Stimulated activated CD4-positive, alpha-beta T cell treated with anti-CD3 and anti-CD28 coated beads, TNF-alpha, amount 100 ng/mL, for 4 hours (primary cell): ENCODE measurements at regions not wholly inside any gene's neighbourhood (a gene's known extent, or its start where the extent isn't known, plus 50 kb on each side); places are given as distances from the start of the nearest gene placed in this dataset.
"Not testable (repeated sequence)": the region's sequence is repeated elsewhere in the genome, so short reads cannot be mapped to it uniquely, and the experiment has no call there.

Experiments used
- DNase-seq, 3 experiments: peaks; one replicate each; pipeline ENCODE4 v3.0.0-alpha.2; 2020; ENCODE audit warnings: low read depth in 3 of 3

DNA sequence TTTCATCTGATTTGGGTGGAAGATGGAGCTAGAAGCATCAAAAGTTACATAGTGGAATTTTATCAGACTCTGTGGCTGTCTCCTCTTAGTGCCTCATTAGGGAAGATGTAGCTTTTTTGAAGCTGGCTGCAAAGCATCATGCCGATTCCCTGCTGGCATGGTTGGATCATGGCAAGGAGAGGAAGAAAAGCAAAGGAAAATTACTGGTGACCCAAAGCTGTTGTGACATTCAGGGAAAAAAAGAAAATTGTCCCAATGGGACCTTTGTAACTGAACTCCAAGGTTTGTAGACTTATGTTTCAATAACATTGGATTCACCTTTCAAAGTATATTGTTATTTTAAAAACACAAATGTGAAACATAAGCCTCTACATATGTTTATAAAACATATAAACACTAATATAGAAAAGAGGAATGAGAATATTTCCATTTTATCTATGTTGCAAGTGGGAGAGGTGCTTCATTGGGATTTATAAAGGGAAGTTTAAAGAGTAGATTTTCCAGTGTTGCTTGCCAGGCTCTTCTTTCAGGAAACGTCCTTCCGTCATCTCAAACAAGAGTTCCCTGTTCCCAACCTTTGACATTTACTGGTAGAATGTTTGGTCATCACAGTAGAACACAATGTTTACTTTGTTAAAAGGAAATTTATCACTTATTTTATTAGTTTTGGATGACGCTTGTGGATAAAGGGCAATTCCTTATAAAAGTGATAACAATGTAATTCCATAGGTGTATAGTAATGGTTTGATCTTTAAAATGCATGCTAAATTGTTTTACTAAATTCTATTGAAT lies 190.1 kb upstream of the GPRIN3 start:
- no peak for DNase-seq

- DNase-seq, result no peak
Observed at GRCh38 chr4:89496851-89497250, 189.3 kb upstream of the GPRIN3 start.

GRCh38 chr4:89493367-89493766 lies 185.8 kb upstream of the GPRIN3 start:
- no peak for DNase-seq

GRCh38 chr4:89492581-89493071 lies 185.0 kb upstream of the GPRIN3 start:
- DNase-seq, result no peak

DNA sequence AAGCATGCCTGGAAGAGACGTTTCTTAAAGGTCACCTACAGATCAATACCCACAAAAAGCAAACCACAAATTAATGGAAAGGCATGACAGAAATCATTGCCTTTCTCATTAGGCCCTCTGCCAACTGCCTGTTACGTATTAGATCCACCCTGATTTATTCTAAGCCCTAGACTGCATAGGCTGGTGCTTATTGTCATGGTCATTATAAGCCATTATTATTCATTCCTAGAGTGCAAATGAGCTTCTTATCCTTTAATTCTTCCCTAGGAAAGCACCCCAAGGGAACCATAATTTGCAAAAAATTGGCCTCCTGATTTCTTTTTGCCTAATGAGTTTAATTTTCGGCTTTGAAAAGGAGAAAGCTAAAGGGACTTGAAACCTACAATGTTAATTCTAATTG lies 184.2 kb upstream of the GPRIN3 start:
- DNase-seq, result no peak

- DNase-seq, result not testable (repeated sequence)
Observed at GRCh38 chr4:89489921-89490431, 182.4 kb upstream of the GPRIN3 start.

GRCh38 chr4:89489338-89489771 lies 181.8 kb upstream of the GPRIN3 start:
- DNase-seq, result no peak

GRCh38 chr4:89488736-89489135 lies 181.1 kb upstream of the GPRIN3 start:
- DNase-seq, result no peak

DNA sequence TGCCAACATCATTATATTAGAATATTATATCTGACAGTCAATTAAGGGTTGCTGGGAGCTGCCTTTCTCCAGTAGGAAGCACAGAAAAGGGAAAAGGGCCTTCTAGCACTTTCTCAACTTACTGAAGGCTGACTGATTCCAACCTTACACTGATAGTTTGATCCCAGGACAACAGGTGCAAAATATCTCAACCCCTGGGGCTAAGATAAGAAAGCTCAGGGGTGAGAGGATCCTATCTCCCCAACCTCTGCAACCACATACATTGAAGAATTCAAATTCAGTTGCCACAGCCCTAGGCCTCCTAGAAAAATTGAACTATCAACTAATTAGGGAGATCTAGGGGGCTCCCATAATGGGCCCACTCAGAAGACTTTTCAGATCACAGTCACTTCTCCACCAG lies 179.1 kb upstream of the GPRIN3 start:
- no peak for DNase-seq

- no peak for DNase-seq
Observed at GRCh38 chr4:89486042-89486441, 178.4 kb upstream of the GPRIN3 start.

GRCh38 chr4:89483833-89484232 lies 176.2 kb upstream of the GPRIN3 start:
- DNase-seq, result no peak

- DNase-seq, result no peak
Observed at GRCh38 chr4:89482926-89483595, 175.5 kb upstream of the GPRIN3 start.

GRCh38 chr4:89482251-89482650 lies 174.7 kb upstream of the GPRIN3 start:
- no peak for DNase-seq

DNA sequence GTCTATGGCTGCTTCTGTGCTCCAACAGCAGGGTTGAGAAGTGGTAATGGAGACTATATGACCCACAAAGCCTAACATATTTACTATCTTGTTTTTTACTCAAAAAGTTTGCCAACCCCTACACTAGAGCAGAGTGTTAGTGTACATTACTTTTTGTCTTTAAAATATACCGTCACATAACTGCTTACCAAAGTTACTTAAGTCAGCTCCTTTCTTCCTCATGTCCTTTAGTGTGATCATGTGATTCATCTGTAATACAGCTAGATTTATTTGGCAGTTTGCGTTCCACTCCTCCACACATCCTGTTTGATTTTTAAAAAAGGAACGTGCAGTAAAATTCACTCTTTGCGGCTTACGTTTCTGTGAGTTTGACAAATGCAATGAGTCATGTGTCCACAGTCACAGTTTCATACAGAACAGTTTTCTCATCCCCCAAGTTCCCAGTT lies 162.4 kb upstream of the GPRIN3 start:
- peak in 1 of 3 experiments; percentile 7 for DNase-seq

DNA sequence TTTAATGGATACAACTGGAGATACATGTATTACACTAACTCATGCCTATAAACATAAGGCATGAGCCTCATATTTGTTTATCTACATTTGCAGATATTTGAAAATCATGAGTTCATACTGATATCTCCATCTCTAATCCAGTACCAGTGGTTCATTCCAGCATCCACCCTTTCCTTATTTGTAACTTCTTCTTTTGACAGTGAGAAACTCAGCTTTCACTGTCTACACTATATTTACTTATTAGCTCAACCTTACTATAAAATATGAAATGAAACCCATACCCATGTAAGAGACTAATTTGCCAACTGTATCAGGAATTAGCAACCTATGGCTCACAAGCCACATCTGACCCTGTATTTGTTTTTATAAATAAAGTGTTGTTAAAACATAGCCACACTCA lies 161.9 kb upstream of the GPRIN3 start:
- DNase-seq, result no peak

GRCh38 chr4:89468602-89469001 lies 161.0 kb upstream of the GPRIN3 start:
- DNase-seq, result no peak

- no peak for DNase-seq
Observed at GRCh38 chr4:89463341-89463740, 155.7 kb upstream of the GPRIN3 start.

DNA sequence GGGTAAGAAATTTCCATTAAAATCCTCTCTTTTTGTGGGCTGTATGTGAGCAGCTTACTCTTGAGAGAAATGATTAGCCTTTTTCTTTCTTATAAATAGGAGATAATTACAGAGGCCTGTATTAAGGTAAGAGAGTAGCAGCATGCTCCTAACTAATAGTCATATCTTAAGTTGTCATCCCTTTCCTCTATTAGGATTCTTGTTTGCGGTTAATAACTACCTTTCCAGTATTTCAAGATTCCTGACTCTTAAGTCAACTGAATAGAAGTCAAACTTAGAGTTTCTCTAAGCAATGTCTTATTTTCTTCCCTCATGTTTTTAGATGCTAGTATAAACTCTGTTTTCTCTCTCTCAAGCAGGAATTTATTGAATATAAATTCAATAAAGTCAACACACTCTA lies 139.9 kb upstream of the GPRIN3 start:
- no peak for DNase-seq

- DNase-seq, result no peak
Observed at GRCh38 chr4:89446193-89446592, 138.6 kb upstream of the GPRIN3 start.

DNA sequence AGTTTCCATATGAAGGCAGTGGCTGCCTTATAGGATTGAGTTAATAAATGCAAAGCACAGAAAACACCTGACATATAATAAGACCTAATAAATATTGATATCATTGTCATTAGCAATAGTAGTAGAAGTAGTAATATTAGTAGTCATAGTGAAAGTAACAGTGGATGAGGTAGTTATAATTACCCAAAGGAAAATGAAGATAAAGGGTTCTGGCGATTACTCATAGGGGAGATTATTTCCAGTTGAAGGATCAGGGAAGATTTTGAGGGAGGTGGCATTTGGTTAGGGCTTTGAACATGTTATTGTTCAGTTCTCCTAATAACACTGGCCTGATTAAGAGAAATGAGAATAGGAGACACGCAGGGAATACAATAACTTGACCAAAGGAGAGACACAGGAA lies 131.9 kb upstream of the GPRIN3 start:
- DNase-seq, result no peak

- peak; percentile 14 to 26 (median 14) for DNase-seq
Observed at GRCh38 chr4:89438102-89438831, 130.7 kb upstream of the GPRIN3 start.

GRCh38 chr4:89434364-89434988 lies 126.9 kb upstream of the GPRIN3 start:
- no peak for DNase-seq
